Endothelial cell (in vitro differentiated cells): ENCODE measurements at regions not wholly inside any gene's neighbourhood (a gene's known extent, or its start where the extent isn't known, plus 50 kb on each side); places are given as distances from the start of the nearest gene placed in this dataset.
"Not testable (repeated sequence)": the region's sequence is repeated elsewhere in the genome, so short reads cannot be mapped to it uniquely, and the experiment has no call there.

ENCODE experiments used
- DNase-seq: peaks from one replicate; pipeline ENCODE4 v3.0.0; 2021; ENCODE audit warnings: low spot score
- H3K27ac Mint-ChIP-seq: one replicate; pipeline ENCODE4 v1.8.0; 2021; ENCODE audit warnings: mixed read lengths, inconsistent platforms; ENCODE audit not compliant: unreplicated experiment
- H3K27me3 Mint-ChIP-seq: one replicate; pipeline ENCODE4 v1.8.0; 2021; ENCODE audit warnings: mild to moderate bottlenecking, moderate library complexity, mixed read lengths, inconsistent platforms; ENCODE audit not compliant: unreplicated experiment
- H3K36me3 Mint-ChIP-seq: one replicate; pipeline ENCODE4 v1.8.0; 2021; ENCODE audit warnings: mild to moderate bottlenecking, low read depth, mixed read lengths, inconsistent platforms; ENCODE audit not compliant: unreplicated experiment
- H3K4me1 Mint-ChIP-seq: one replicate; pipeline ENCODE4 v1.8.0; 2021; ENCODE audit warnings: mild to moderate bottlenecking, mixed read lengths, inconsistent platforms; ENCODE audit not compliant: unreplicated experiment
- H3K4me3 Mint-ChIP-seq: one replicate; pipeline ENCODE4 v1.8.0; 2021; ENCODE audit warnings: mild to moderate bottlenecking, mixed read lengths, inconsistent platforms; ENCODE audit not compliant: unreplicated experiment
- H3K9me3 Mint-ChIP-seq: one replicate; pipeline ENCODE4 v1.8.0; 2021; ENCODE audit warnings: mixed read lengths, inconsistent platforms; ENCODE audit not compliant: unreplicated experiment
- TF ChIP-seq, protein P1 (sequence below): fragments of 200-600 bp; sonication (generic); IDR thresholded peaks from one replicate; pipeline ENCODE4 v1.5.0; 2021; ENCODE audit warnings: antibody characterized with exemption; ENCODE audit not compliant: unreplicated experiment

DNA sequence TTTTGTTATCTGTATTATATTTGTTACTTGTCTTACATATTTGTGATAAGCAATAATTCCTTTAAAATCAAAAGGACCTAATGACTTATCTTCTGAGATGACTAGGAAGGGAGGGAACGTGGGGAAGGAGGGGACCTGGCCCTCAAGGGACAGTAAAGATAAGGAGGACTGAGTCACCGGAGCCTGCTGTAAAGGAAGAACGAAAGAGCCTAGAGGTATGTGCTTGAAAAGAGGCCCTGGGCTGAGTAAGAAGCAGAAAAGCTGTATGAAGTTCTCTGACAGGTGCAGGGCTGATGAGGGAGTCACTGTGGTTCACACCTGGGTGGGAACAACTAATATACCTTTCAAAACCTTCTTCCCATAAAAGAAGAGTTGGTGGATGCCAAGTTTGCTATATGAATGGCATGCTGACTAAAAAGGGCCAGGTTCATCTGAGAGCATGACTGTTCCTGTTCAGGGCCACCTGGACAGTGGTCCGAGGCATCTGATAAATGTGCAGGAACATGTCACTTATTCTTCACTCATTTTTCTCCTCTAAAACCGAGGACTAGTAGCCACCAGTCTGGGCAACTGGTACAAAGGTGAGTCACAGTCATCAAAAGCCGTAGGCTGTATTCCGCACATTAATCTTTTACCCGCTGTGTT, 111.3 kb downstream of the TNFAIP3 start:
- Mint-ChIP-seq H3K36me3 (no peaks in the 10 kb centered on the region), H3K27ac (no peak overlapping the region), H3K4me3 (no peak overlapping the region), H3K4me1 (peaks cover 3% of the 10 kb centered on the region), H3K27me3 (peaks cover 1% of the 10 kb centered on the region), H3K9me3 (no peaks in the 10 kb centered on the region)
- DNase-seq, result no peak
- TF ChIP-seq, protein P1, sequence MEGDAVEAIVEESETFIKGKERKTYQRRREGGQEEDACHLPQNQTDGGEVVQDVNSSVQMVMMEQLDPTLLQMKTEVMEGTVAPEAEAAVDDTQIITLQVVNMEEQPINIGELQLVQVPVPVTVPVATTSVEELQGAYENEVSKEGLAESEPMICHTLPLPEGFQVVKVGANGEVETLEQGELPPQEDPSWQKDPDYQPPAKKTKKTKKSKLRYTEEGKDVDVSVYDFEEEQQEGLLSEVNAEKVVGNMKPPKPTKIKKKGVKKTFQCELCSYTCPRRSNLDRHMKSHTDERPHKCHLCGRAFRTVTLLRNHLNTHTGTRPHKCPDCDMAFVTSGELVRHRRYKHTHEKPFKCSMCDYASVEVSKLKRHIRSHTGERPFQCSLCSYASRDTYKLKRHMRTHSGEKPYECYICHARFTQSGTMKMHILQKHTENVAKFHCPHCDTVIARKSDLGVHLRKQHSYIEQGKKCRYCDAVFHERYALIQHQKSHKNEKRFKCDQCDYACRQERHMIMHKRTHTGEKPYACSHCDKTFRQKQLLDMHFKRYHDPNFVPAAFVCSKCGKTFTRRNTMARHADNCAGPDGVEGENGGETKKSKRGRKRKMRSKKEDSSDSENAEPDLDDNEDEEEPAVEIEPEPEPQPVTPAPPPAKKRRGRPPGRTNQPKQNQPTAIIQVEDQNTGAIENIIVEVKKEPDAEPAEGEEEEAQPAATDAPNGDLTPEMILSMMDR, result no peak

DNA sequence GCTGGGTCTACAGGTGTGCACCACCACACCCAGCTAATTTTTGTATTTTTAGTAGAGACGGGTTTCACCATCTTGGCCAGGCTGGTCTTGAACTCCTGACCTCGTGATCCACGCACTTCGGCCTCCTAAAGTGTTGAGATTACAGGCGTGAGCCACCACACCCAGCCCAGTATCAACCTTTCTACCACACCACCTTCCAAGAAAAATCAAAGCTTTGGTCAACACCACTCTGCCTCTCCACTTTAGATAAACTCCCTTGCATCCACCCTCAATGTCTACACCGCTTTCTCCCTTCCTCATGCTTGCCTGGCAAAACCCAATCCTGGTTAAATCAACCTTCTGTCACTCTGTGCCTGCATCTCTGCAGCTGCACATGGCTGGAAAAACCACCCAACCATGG, 112.2 kb downstream of the TNFAIP3 start:
- H3K27me3 Mint-ChIP-seq, H3K9me3 Mint-ChIP-seq, H3K4me1 Mint-ChIP-seq, H3K4me3 Mint-ChIP-seq, H3K27ac Mint-ChIP-seq, DNase-seq, H3K36me3 Mint-ChIP-seq: not testable (repeated sequence)

DNA sequence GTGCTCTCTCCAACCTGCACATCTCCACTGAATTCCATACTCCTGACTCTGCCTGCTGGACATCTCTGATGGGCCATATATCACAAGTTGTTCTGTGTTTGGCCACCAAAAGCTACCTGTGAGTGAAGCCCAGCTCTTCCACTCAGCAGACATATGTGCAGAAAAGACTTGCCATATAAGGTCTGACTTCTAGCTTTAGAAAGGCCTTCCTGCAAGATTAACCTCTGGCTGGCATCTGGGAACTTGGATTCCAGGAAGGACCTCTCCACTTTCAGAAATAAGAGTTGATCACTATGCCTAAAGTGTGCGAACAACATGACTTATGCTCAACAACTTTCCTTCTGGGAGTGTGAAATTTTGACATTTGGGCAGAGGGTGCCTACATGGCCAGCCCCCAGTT, 113.7 kb downstream of the TNFAIP3 start:
- no peak for DNase-seq
- peaks cover 1% of the 10 kb centered on the region for H3K27me3 Mint-ChIP-seq
- TF ChIP-seq, protein P1, result no peak
- no peaks in the 10 kb centered on the region for H3K36me3 Mint-ChIP-seq
- H3K4me3 Mint-ChIP-seq, result no peak overlapping the region
- no peaks in the 10 kb centered on the region for H3K9me3 Mint-ChIP-seq
- no peak overlapping the region for H3K27ac Mint-ChIP-seq
- no peaks in the 10 kb centered on the region for H3K4me1 Mint-ChIP-seq

DNA sequence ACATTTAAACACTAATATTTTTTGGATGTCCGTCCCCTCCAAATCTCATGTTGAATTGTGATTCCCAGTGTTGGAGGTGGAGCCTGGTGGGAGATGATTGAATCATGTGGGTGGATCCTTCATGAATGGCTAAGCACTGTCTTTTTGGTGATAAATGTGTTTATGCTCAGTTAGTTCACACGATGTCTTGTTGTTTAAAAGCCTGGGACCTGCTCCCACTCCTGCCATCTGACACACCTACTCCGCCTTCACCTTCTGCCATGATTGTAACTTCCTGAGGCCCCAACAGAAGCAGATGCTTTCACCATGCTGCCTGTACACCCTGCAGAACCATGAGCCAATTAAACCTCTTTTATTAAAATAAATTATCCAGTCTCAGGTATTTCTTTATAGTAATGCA, 114.7 kb downstream of the TNFAIP3 start:
- DNase-seq, result no peak
- TF ChIP-seq, protein P1, result no peak
- H3K27me3 Mint-ChIP-seq, result peaks cover 1% of the 10 kb centered on the region
- no peaks in the 10 kb centered on the region for H3K36me3 Mint-ChIP-seq
- no peaks in the 10 kb centered on the region for H3K9me3 Mint-ChIP-seq
- no peaks in the 10 kb centered on the region for H3K4me1 Mint-ChIP-seq
- H3K27ac Mint-ChIP-seq, result no peak overlapping the region
- H3K4me3 Mint-ChIP-seq, result no peak overlapping the region

DNA sequence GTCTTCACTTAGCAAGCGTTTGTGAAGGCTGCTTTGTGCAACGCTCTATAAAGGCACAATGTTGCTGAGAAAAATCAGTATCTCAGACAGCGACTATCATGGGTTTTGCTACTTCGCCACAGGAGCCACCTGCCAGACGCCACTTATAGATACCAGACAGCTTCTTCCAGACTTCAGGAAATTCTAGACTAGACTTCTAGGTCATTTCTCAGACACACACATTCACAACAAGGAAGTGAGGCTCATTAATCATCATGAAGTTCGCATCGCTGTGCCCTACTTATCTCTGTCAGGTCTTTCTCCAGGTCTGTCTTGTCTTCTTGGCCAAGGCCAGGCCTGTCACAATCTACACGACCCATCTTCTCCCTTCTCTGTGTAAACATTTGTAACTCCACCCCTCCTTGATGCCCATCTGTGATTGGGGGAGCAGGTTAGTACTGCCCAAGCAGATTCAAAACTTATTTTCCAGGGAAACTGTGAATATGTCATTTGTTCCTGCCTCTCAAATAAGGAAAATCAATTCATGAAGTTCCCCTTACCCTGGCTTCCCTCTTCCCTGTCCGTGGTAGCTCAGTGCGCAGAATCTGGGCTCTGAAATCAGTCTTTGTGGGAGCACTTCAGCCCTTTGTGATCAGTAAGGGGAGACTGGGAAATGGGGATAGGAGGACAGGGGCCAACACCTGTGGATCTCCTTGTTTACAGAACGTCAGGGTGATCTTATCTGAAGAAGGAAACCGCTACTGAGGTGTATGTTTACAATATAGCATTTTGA, 115.5 kb downstream of the TNFAIP3 start:
- no peaks in the 10 kb centered on the region for H3K4me1 Mint-ChIP-seq
- TF ChIP-seq, protein P1, result no peak
- H3K9me3 Mint-ChIP-seq, result no peaks in the 10 kb centered on the region
- H3K36me3 Mint-ChIP-seq, result no peaks in the 10 kb centered on the region
- no peak for DNase-seq
- no peak overlapping the region for H3K27ac Mint-ChIP-seq
- H3K4me3 Mint-ChIP-seq, result no peak overlapping the region
- H3K27me3 Mint-ChIP-seq, result peaks cover 1% of the 10 kb centered on the region
